ENCODE measurements at regions not wholly inside any gene's neighbourhood (a gene's known extent, or its start where the extent isn't known, plus 50 kb on each side); places are given as distances from the start of the nearest gene placed in this dataset.

DNA sequence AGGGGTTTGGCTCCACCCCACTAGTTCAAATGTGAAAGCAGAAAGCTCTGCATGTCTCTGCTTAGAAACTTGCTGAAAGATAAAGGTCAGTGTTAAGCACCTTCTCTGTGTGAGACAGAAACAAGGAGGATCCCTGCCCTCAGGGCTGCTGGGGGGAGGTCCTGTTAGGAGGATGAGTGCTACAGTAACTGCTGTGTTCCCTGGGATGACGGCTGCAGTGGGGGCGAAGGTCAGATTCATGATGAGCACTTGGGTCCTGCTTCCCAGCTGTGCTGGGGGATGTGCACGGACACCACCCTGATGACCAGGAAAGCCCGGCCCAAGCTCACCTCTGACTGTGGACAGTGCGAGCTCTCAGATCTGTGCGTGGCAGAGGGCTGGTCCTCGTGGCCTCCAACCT lies 252.6 kb downstream of the DLL1 start:
- no peak for TF ChIP-seq CTCF (IDR thresholded peaks at IDR 0.05)
- TF ChIP-seq POLR2A (IDR thresholded peaks at IDR 0.05), result no peak
